Non-pigmented ciliary epithelial cell (primary cell): ENCODE measurements at regions not wholly inside any gene's neighbourhood (a gene's known extent, or its start where the extent isn't known, plus 50 kb on each side); places are given as distances from the start of the nearest gene placed in this dataset.

ENCODE experiments used
- DNase-seq: peaks from one replicate; pipeline ENCODE4 v3.0.0-alpha.2; 2010; ENCODE audit warnings: low read depth

- no peak for DNase-seq
Measured at GRCh38 chr15:93719921-93720351, 511.4 kb upstream of the MCTP2 start.

- DNase-seq = no peak
Measured at GRCh38 chr15:93716615-93717231, 514.6 kb upstream of the MCTP2 start.

GRCh38 chr15:93709708-93710107, 521.7 kb upstream of the MCTP2 start:
- DNase-seq = no peak

GRCh38 chr15:93708724-93709445, 522.5 kb upstream of the MCTP2 start:
- DNase-seq = no peak

GRCh38 chr15:93707751-93708150, 523.6 kb upstream of the MCTP2 start:
- no peak for DNase-seq

- no peak for DNase-seq
Measured at GRCh38 chr15:93706495-93707292, 524.7 kb upstream of the MCTP2 start.

GRCh38 chr15:93705753-93706455, 525.5 kb upstream of the MCTP2 start:
- DNase-seq = no peak

GRCh38 chr15:93703092-93703739, 528.1 kb upstream of the MCTP2 start:
- DNase-seq = no peak

- DNase-seq = no peak
Measured at GRCh38 chr15:93700051-93700450, 531.3 kb upstream of the MCTP2 start.

- no peak for DNase-seq
Measured at GRCh38 chr15:93694033-93694432, 537.3 kb upstream of the MCTP2 start.

- DNase-seq = no peak
Measured at GRCh38 chr15:93683651-93684050, 547.7 kb upstream of the MCTP2 start.

GRCh38 chr15:93671387-93671943, 559.9 kb upstream of the MCTP2 start:
- no peak for DNase-seq

- no peak for DNase-seq
Measured at GRCh38 chr15:93670931-93671330, 560.4 kb upstream of the MCTP2 start.

GRCh38 chr15:93664213-93664956, 567.0 kb upstream of the MCTP2 start:
- DNase-seq = no peak

GRCh38 chr15:93662162-93662885, 569.0 kb upstream of the MCTP2 start:
- DNase-seq = no peak

GRCh38 chr15:93658026-93658816, 569.2 kb upstream of the RGMA start:
- no peak for DNase-seq

GRCh38 chr15:93656041-93656440, 567.0 kb upstream of the RGMA start:
- no peak for DNase-seq

- DNase-seq = no peak
Measured at GRCh38 chr15:93649691-93650235, 560.8 kb upstream of the RGMA start.

- no peak for DNase-seq
Measured at GRCh38 chr15:93646193-93646592, 557.2 kb upstream of the RGMA start.
